Smooth muscle cell (in vitro differentiated cells): ENCODE measurements at regions not wholly inside any gene's neighbourhood (a gene's known extent, or its start where the extent isn't known, plus 50 kb on each side); places are given as distances from the start of the nearest gene placed in this dataset.

Source experiments
- DNase-seq: peaks from one replicate; lab custom pipeline; 2025; ENCODE audit not compliant: unreplicated experiment; lab: John Stamatoyannopoulos, UW
- H2AFZ ChIP-seq: fragments of 200-600 bp; sonication (generic); 2 replicates; pipeline ENCODE4 v1.6.0; 2016; ENCODE audit warnings: antibody characterized with exemption, low read depth, mild to moderate bottlenecking
- H3F3A ChIP-seq: fragments of 200-600 bp; sonication (generic); 2 replicates; pipeline ENCODE4 v1.6.0; 2017; ENCODE audit warnings: antibody characterized with exemption, low read depth
- H3K27ac ChIP-seq: fragments of 200-600 bp; sonication (generic); 2 replicates; pipeline ENCODE4 v1.5.1; 2016; ENCODE audit warnings: low read depth, mild to moderate bottlenecking
- H3K27me3 ChIP-seq: fragments of 200-600 bp; sonication (generic); 2 replicates; pipeline ENCODE4 v1.6.1; 2016; ENCODE audit warnings: low read depth, mild to moderate bottlenecking
- H3K36me3 ChIP-seq: fragments of 200-600 bp; sonication (generic); 2 replicates; pipeline ENCODE4 v1.5.1; 2016; ENCODE audit warnings: low read depth
- H3K4me1 ChIP-seq: fragments of 200-600 bp; sonication (generic); 2 replicates; pipeline ENCODE4 v1.5.1; 2016; ENCODE audit warnings: low read depth
- H3K4me2 ChIP-seq: fragments of 200-600 bp; sonication (generic); 2 replicates; pipeline ENCODE4 v1.6.0; 2016; ENCODE audit warnings: mild to moderate bottlenecking
- H3K4me3 ChIP-seq: fragments of 200-600 bp; sonication (generic); 2 replicates; pipeline ENCODE4 v1.5.1; 2016; ENCODE audit warnings: mild to moderate bottlenecking
- H3K79me2 ChIP-seq: fragments of 200-600 bp; sonication (generic); 2 replicates; pipeline ENCODE4 v1.6.0; 2016; ENCODE audit warnings: low read depth, mild to moderate bottlenecking
- H3K9ac ChIP-seq: fragments of 200-600 bp; sonication (generic); 2 replicates; pipeline ENCODE4 v1.6.0; 2016; ENCODE audit warnings: low read depth
- H3K9me3 ChIP-seq: fragments of 200-600 bp; sonication (generic); replicated peaks from 2 replicates; pipeline ENCODE4 v1.5.1; 2016; ENCODE audit warnings: low read depth
- H4K20me1 ChIP-seq: fragments of 200-600 bp; sonication (generic); 2 replicates; pipeline ENCODE4 v1.6.0; 2016; ENCODE audit warnings: low read depth
- CTCF ChIP-seq: fragments of 200-600 bp; sonication (generic); IDR thresholded peaks from 2 replicates; pipeline ENCODE4 v1.5.1; 2017; ENCODE audit warnings: borderline replicate concordance, mild to moderate bottlenecking, antibody characterized with exemption; ENCODE audit not compliant: insufficient read depth, poor library complexity, severe bottlenecking
- WGBS: methylation state at CpG from one replicate; pipeline ENCODE4 v1.1.7; 2016; ENCODE audit warnings: low lambda C conversion rate; 5-methylcytosine and 5-hydroxymethylcytosine counted together

GRCh38 chr2:161102770-161103450 is 57.3 kb upstream of the TANK start:
- peak overlapping the region; percentile 29 for H2AFZ ChIP-seq
- no peaks in the 10 kb centered on the region for H3K79me2 ChIP-seq
- no peak for DNase-seq
- H3F3A ChIP-seq: no peaks in the 10 kb centered on the region
- no peak overlapping the region for H3K27ac ChIP-seq
- H3K4me3 ChIP-seq: no peak overlapping the region
- H3K4me1 ChIP-seq: no peaks in the 10 kb centered on the region
- no peaks in the 10 kb centered on the region for H3K27me3 ChIP-seq
- no peak overlapping the region for H3K9ac ChIP-seq
- no peak for TF ChIP-seq CTCF
- no peaks in the 10 kb centered on the region for H3K9me3 ChIP-seq
- H3K36me3 ChIP-seq: no peaks in the 10 kb centered on the region
- no peaks in the 10 kb centered on the region for H4K20me1 ChIP-seq
- H3K4me2 ChIP-seq: no peak overlapping the region

- Histone ChIP-seq H3K4me1 (no peaks in the 10 kb centered on the region), H3K27ac (no peak overlapping the region), H3F3A (no peaks in the 10 kb centered on the region), H3K36me3 (no peaks in the 10 kb centered on the region), H3K9ac (no peak overlapping the region), H3K79me2 (no peaks in the 10 kb centered on the region), H4K20me1 (no peaks in the 10 kb centered on the region), H2AFZ (peak overlapping the region; percentile 29), H3K9me3 (no peaks in the 10 kb centered on the region), H3K4me3 (no peak overlapping the region), H3K4me2 (no peak overlapping the region), H3K27me3 (no peaks in the 10 kb centered on the region)
- 93% methylated on average over 4 of the region's 4 CpGs for WGBS
- no peak for TF ChIP-seq CTCF
- no peak for DNase-seq
Measured at GRCh38 chr2:161103451-161103831, 56.8 kb upstream of the TANK start.

- 84% methylated on average over 5 of the region's 5 CpGs for WGBS
Measured at GRCh38 chr2:161104054-161104553, 56.1 kb upstream of the TANK start.

More at GRCh38 chr2:161104054-161104553, 56.1 kb upstream of the TANK start:
- no peak for TF ChIP-seq CTCF
- no peak overlapping the region for H2AFZ ChIP-seq
- no peaks in the 10 kb centered on the region for H3K9me3 ChIP-seq
- no peak for DNase-seq
- no peaks in the 10 kb centered on the region for H4K20me1 ChIP-seq
- H3K4me3 ChIP-seq: no peak overlapping the region
- no peaks in the 10 kb centered on the region for H3K36me3 ChIP-seq
- no peaks in the 10 kb centered on the region for H3F3A ChIP-seq
- no peak overlapping the region for H3K4me2 ChIP-seq
- no peaks in the 10 kb centered on the region for H3K4me1 ChIP-seq
- no peak overlapping the region for H3K9ac ChIP-seq
- no peak overlapping the region for H3K27ac ChIP-seq
- H3K79me2 ChIP-seq: no peaks in the 10 kb centered on the region
- no peaks in the 10 kb centered on the region for H3K27me3 ChIP-seq
